PC-9 (cell line): ENCODE measurements at regions not wholly inside any gene's neighbourhood (a gene's known extent, or its start where the extent isn't known, plus 50 kb on each side); places are given as distances from the start of the nearest gene placed in this dataset.
A peak's percentile ranks its signal among the peaks of the same experiment; 100 is the strongest.

Experiments
- EZH2 ChIP-seq: fragments of 200-600 bp; sonication (generic); IDR thresholded peaks from 2 replicates; pipeline ENCODE4 v1.8.0; 2017; ENCODE audit warnings: antibody characterized with exemption, low read depth
- TF ChIP-seq, protein P1 (sequence below): fragments of 200-600 bp; sonication (generic); conservative IDR thresholded peaks from 2 replicates; pipeline ENCODE4 v1.6.1; 2017; ENCODE audit warnings: mixed run types, antibody characterized with exemption, mild to moderate bottlenecking, moderate library complexity

DNA sequence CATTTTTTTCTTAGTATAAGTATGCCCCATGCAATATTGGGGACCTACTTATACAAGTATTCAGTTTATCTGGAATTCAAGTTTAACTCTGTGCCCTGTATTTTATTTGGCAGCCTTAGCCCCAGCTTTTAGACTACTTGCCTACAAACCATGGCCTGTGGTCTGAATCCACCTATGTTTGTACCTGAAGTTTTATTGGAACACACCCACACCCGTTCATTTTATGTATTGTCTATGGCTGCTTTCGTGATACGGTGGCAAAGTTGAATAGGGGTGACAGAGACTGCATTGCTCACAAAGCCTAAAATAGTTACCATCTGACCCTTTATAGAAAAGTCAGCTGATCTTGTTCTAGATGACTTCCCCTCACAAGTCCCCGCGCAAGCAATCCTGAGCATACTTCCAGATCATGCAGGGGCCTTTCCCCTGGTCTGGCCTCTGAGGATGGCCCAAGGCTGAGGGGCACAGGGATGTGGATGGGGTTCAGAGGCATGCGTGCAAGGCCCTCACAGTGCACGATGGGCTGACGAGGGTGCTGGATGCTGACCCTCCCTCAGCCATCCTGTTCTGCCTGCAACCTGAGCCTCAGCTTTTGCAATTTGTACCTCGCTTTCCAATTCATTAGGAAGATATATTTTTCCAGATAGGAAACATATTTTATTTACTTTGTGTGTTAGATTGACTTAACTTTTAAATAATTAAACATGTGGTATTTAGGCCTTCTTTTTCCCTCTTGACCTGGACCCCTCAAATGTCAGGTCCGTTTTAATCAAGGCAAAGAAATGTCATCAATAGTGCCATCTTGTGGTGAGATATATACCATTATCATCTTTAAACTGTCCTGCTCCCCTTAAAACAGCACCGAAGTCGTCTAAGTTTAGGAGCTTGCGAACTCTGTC is 527.3 kb upstream of the CCDC196 start:
- no peak for TF ChIP-seq EZH2
- TF ChIP-seq, protein P1, sequence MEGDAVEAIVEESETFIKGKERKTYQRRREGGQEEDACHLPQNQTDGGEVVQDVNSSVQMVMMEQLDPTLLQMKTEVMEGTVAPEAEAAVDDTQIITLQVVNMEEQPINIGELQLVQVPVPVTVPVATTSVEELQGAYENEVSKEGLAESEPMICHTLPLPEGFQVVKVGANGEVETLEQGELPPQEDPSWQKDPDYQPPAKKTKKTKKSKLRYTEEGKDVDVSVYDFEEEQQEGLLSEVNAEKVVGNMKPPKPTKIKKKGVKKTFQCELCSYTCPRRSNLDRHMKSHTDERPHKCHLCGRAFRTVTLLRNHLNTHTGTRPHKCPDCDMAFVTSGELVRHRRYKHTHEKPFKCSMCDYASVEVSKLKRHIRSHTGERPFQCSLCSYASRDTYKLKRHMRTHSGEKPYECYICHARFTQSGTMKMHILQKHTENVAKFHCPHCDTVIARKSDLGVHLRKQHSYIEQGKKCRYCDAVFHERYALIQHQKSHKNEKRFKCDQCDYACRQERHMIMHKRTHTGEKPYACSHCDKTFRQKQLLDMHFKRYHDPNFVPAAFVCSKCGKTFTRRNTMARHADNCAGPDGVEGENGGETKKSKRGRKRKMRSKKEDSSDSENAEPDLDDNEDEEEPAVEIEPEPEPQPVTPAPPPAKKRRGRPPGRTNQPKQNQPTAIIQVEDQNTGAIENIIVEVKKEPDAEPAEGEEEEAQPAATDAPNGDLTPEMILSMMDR, result peak; percentile 74
